ENCODE measurements at regions not wholly inside any gene's neighbourhood (a gene's known extent, or its start where the extent isn't known, plus 50 kb on each side); places are given as distances from the start of the nearest gene placed in this dataset.

- TF ChIP-seq POLR2A (IDR thresholded peaks at IDR 0.05), result no peak
- TF ChIP-seq, protein P1, sequence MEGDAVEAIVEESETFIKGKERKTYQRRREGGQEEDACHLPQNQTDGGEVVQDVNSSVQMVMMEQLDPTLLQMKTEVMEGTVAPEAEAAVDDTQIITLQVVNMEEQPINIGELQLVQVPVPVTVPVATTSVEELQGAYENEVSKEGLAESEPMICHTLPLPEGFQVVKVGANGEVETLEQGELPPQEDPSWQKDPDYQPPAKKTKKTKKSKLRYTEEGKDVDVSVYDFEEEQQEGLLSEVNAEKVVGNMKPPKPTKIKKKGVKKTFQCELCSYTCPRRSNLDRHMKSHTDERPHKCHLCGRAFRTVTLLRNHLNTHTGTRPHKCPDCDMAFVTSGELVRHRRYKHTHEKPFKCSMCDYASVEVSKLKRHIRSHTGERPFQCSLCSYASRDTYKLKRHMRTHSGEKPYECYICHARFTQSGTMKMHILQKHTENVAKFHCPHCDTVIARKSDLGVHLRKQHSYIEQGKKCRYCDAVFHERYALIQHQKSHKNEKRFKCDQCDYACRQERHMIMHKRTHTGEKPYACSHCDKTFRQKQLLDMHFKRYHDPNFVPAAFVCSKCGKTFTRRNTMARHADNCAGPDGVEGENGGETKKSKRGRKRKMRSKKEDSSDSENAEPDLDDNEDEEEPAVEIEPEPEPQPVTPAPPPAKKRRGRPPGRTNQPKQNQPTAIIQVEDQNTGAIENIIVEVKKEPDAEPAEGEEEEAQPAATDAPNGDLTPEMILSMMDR (IDR thresholded peaks at IDR 0.05), result no peak
Observed at GRCh38 chr11:24124876-24125275, 372.0 kb upstream of the LUZP2 start.

All from esophagus squamous epithelium (tissue), 4 donors.